ENCODE measurements at regions not wholly inside any gene's neighbourhood (a gene's known extent, or its start where the extent isn't known, plus 50 kb on each side); places are given as distances from the start of the nearest gene placed in this dataset.

- no peak overlapping the region for H3K9ac ChIP-seq
- no peaks in the 10 kb centered on the region for H3K36me3 ChIP-seq (ENCODE audit: insufficient read depth)
- no peak overlapping the region for H3K27ac ChIP-seq
- H3K79me2 ChIP-seq (ENCODE audit: insufficient read depth, low read depth): no peaks in the 10 kb centered on the region
- H3K27me3 ChIP-seq (ENCODE audit: insufficient read depth, low read depth): no peaks in the 10 kb centered on the region
- no peak overlapping the region for H3K4me3 ChIP-seq (IDR thresholded peaks at IDR 0.05; ENCODE audit: insufficient read depth, low read depth, low read length)
- H3K4me2 ChIP-seq: no peak overlapping the region
- no peak overlapping the region for H2AFZ ChIP-seq (ENCODE audit: low read depth)
- no peaks in the 10 kb centered on the region for H3K4me1 ChIP-seq (ENCODE audit: low read depth, poor library complexity, severe bottlenecking)
- no peak for TF ChIP-seq CTCF (conservative IDR thresholded peaks at IDR 0.05; ENCODE audit: low read depth, low read length)
- no peaks in the 10 kb centered on the region for H4K20me1 ChIP-seq (ENCODE audit: insufficient read depth)
These were observed 130.6 kb downstream of the TENT5A start for GRCh38 chr6:81621816-81622395.

GRCh38 chr6:81614292-81614691, 138.2 kb downstream of the TENT5A start:
- Histone ChIP-seq H3K79me2 (ENCODE audit: insufficient read depth, low read depth) (no peaks in the 10 kb centered on the region), H3K4me3 (IDR thresholded peaks at IDR 0.05; ENCODE audit: insufficient read depth, low read depth, low read length) (no peak overlapping the region), H3K4me1 (ENCODE audit: low read depth, poor library complexity, severe bottlenecking) (no peaks in the 10 kb centered on the region), H3K27me3 (ENCODE audit: insufficient read depth, low read depth) (no peaks in the 10 kb centered on the region), H3K36me3 (ENCODE audit: insufficient read depth) (no peaks in the 10 kb centered on the region), H4K20me1 (ENCODE audit: insufficient read depth) (no peaks in the 10 kb centered on the region), H3K9ac (no peak overlapping the region), H3K27ac (no peak overlapping the region), H2AFZ (ENCODE audit: low read depth) (no peak overlapping the region), H3K4me2 (no peak overlapping the region)
- TF ChIP-seq CTCF (conservative IDR thresholded peaks at IDR 0.05; ENCODE audit: low read depth, low read length): no peak

GRCh38 chr6:81613606-81614005, 138.9 kb downstream of the TENT5A start:
- Histone ChIP-seq H2AFZ (ENCODE audit: low read depth) (no peak overlapping the region), H3K4me2 (no peak overlapping the region), H3K4me3 (IDR thresholded peaks at IDR 0.05; ENCODE audit: insufficient read depth, low read depth, low read length) (no peak overlapping the region), H4K20me1 (ENCODE audit: insufficient read depth) (no peaks in the 10 kb centered on the region), H3K27me3 (ENCODE audit: insufficient read depth, low read depth) (no peaks in the 10 kb centered on the region), H3K36me3 (ENCODE audit: insufficient read depth) (no peaks in the 10 kb centered on the region), H3K27ac (no peak overlapping the region), H3K79me2 (ENCODE audit: insufficient read depth, low read depth) (no peaks in the 10 kb centered on the region), H3K4me1 (ENCODE audit: low read depth, poor library complexity, severe bottlenecking) (no peaks in the 10 kb centered on the region), H3K9ac (no peak overlapping the region)
- TF ChIP-seq CTCF (conservative IDR thresholded peaks at IDR 0.05; ENCODE audit: low read depth, low read length): no peak

- no peaks in the 10 kb centered on the region for H3K4me1 ChIP-seq (ENCODE audit: low read depth, poor library complexity, severe bottlenecking)
- no peak overlapping the region for H3K4me2 ChIP-seq
- no peak overlapping the region for H3K4me3 ChIP-seq (IDR thresholded peaks at IDR 0.05; ENCODE audit: insufficient read depth, low read depth, low read length)
- no peak for TF ChIP-seq CTCF (conservative IDR thresholded peaks at IDR 0.05; ENCODE audit: low read depth, low read length)
- H3K36me3 ChIP-seq (ENCODE audit: insufficient read depth): no peaks in the 10 kb centered on the region
- no peak overlapping the region for H3K27ac ChIP-seq
- no peaks in the 10 kb centered on the region for H4K20me1 ChIP-seq (ENCODE audit: insufficient read depth)
- H3K79me2 ChIP-seq (ENCODE audit: insufficient read depth, low read depth): no peaks in the 10 kb centered on the region
- H3K9ac ChIP-seq: no peak overlapping the region
- H3K27me3 ChIP-seq (ENCODE audit: insufficient read depth, low read depth): no peaks in the 10 kb centered on the region
- no peak overlapping the region for H2AFZ ChIP-seq (ENCODE audit: low read depth)
These were observed 140.3 kb downstream of the TENT5A start for GRCh38 chr6:81612136-81612535.
